Loucy (cell line): ENCODE measurements at regions not wholly inside any gene's neighbourhood (a gene's known extent, or its start where the extent isn't known, plus 50 kb on each side); places are given as distances from the start of the nearest gene placed in this dataset.

ENCODE experiments used
- EZH2phosphoT487 ChIP-seq: fragments of 200-600 bp; IDR thresholded peaks from 2 replicates; pipeline ENCODE4 v1.6.1; 2018; ENCODE audit warnings: antibody characterized with exemption, mild to moderate bottlenecking, moderate library complexity, borderline replicate concordance
- TF ChIP-seq, protein P1 (sequence below): fragments of 200-600 bp; sonication (generic); conservative IDR thresholded peaks from 2 replicates; pipeline ENCODE4 v1.5.1; 2014; ENCODE audit warnings: mild to moderate bottlenecking, antibody characterized with exemption, low read length

- TF ChIP-seq, protein P1, sequence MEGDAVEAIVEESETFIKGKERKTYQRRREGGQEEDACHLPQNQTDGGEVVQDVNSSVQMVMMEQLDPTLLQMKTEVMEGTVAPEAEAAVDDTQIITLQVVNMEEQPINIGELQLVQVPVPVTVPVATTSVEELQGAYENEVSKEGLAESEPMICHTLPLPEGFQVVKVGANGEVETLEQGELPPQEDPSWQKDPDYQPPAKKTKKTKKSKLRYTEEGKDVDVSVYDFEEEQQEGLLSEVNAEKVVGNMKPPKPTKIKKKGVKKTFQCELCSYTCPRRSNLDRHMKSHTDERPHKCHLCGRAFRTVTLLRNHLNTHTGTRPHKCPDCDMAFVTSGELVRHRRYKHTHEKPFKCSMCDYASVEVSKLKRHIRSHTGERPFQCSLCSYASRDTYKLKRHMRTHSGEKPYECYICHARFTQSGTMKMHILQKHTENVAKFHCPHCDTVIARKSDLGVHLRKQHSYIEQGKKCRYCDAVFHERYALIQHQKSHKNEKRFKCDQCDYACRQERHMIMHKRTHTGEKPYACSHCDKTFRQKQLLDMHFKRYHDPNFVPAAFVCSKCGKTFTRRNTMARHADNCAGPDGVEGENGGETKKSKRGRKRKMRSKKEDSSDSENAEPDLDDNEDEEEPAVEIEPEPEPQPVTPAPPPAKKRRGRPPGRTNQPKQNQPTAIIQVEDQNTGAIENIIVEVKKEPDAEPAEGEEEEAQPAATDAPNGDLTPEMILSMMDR: no peak
- TF ChIP-seq EZH2phosphoT487: no peak
Measured at GRCh38 chr5:118366429-118366828, 621.9 kb downstream of the DTWD2 start.
